Jurkat, Clone E6-1 (cell line): ENCODE measurements at regions not wholly inside any gene's neighbourhood (a gene's known extent, or its start where the extent isn't known, plus 50 kb on each side); places are given as distances from the start of the nearest gene placed in this dataset.

Experiments used
- DNase-seq: peaks from one replicate; pipeline ENCODE4 v3.0.0-alpha.2; 2011; ENCODE audit warnings: low read depth, low spot score
- H3K4me3 ChIP-seq: 2 replicates; pipeline ENCODE4 v1.5.1; 2011; ENCODE audit warnings: mild to moderate bottlenecking, low read length, control low read depth, moderate library complexity

DNA sequence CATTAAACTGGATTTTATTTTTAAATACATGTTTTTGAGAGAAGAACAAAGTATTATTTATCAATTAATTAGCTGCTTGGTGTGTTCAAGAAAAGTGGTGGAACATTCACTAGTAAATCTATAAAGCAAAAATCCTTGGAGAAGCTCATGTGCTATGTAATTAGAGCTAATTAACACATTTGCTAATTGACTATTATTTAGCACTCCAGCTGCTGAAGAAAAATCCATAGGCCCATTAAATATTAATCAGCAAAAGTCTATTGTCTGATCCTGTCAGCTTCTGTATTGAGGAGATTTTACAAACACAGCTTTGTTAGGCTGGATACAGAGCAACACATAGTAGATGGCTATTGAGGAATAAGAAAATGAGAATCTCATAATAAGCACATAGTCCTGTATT, 336.1 kb downstream of the RBM43 start:
- H3K4me3 ChIP-seq = no peak overlapping the region
- no peak for DNase-seq

DNA sequence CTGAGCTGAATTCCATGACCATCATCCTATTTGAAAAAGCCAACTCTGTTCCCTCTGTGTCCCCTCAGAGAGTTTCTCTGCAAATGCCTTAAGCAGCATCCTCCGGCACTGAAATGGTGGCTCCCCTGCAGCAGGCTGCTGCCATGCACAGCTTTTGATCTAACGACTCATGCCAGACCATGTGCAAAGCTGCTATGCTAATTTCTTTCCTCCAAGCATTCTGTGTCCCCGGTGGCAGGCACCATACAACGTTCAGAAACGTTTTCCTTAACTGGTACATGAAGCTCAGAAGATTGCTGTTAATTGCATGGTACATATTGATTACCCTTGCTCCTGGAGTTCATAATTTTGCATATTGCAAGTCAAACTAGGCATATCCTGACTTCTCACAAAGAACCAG, 336.8 kb downstream of the RBM43 start:
- DNase-seq = no peak
- no peak overlapping the region for H3K4me3 ChIP-seq

DNA sequence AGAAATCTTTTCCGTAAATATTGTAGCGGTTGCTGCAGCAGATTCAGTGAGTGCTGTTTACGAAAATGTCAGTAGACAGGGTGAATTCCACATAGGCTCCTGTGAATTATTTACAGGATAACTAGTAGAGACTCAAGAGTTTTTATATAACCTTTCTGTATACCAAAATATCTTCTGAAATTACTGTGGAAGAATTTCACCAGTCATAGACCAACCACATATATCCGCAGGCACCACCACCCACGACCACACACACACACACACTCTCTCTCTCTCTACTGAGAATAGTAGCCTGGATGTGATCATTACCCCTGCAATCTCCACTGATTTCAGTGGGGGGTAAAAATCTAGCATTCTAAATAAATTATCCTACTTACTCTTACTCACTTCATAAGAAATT, 341.8 kb downstream of the RBM43 start:
- H3K4me3 ChIP-seq = no peak overlapping the region
- DNase-seq = no peak

DNA sequence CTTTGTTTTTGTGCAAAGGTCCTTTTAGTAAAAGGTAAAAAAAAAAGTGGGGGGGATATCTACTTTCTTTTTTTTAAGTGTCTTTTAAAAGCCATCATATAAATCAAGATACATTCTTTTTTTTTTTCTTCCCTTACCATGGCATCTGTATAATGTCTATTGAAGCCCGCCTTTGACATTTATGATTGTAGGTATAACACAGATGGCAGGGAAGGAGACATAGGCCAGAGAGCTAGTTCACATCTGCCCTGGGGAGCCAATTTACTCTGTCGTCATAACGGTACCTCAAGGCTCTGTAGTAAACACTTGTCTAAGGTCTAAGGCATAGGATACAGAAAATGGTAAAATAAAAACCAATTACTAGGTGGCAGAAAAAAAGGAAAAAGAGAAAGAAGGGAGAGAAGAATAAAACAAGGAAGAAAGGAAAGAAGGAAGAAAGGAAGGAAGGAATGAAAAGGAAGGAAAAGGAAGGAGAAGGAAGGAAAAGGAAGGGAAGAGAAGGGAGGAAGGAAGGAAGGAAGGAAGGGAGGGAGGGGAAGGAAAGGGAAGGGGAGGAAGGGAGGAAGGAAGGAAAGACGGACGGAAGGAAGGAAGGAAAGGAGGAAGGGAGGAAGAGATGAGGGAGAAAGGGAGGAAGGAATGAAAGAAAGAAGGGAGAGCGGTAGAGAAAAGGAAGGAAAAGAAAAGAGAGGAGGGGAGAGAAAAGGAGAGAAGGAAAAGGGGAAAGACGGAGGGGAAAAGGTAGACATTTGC, 343.5 kb downstream of the RBM43 start:
- H3K4me3 ChIP-seq = no peak overlapping the region
- DNase-seq = no peak

DNA sequence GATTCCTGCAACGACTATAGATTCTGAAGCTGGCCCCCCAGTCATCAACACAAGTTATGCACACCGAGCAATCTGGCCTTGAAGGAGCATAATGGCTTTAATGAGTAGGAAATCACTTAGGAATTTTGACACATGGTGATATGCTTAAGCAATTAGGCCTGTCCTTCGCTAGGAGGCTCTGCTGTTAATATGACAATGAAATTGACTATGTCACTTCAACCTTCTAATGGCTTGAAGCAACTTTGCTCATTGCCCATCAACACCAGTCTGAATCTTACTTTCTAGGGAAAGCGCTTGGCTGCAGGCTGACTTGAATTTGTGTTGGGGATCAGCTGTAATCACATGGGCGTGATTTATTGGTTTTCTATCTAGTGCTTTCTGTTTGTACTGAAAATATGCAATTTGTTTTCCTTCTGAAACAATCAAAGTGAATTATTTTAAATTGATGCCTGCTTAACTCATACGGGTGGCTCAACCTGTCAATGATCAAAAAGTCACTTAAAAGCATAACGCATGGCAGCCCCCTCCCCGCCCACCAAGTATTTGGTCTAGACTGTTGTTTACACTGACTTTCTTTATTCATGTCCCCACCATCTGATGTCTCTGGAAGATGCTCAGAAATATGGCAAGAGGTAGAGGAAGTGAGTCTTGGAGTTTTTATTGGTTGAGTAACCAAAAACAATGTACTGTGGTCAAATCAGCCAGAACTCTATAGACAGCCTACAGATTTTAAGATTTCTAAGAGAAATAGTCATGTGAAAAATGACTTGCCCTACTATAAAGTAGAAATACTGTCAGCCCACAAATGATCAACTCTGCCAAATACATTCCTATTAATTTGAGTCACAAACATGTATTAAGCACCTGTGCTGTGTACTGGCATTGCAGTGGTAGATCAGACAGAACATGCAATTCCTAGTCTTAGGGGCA, 344.9 kb downstream of the RBM43 start:
- DNase-seq = no peak
- no peak overlapping the region for H3K4me3 ChIP-seq

DNA sequence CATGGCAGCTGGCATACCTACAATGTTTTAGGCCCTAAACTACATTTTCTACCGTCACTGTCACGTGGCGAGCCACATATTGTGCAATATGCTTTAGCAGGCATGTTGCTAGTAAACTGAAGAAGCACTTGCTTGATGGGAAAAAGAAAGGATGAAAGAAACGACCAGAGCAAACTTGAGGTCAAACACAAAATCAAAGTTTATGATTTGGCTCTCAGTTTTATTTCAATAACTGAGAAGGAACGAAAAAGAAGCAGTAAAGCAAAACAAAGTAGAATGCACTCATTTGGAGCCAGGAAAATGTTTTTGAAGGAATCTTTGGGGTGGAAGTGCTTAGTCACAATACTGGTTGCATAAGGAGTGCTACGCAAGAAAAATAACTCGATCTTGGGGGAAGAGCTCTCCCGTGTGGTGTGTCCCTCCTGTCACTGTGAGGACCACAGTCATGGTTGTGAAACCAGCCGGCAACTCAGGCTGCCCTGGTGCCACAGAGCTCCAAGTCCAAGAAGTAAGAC, 349.8 kb downstream of the RBM43 start:
- H3K4me3 ChIP-seq = no peak overlapping the region
- no peak for DNase-seq

- DNase-seq = peak; percentile 23
- H3K4me3 ChIP-seq = no peak overlapping the region
Observed at GRCh38 chr2:150909613-150910012, 352.1 kb downstream of the RBM43 start.

DNA sequence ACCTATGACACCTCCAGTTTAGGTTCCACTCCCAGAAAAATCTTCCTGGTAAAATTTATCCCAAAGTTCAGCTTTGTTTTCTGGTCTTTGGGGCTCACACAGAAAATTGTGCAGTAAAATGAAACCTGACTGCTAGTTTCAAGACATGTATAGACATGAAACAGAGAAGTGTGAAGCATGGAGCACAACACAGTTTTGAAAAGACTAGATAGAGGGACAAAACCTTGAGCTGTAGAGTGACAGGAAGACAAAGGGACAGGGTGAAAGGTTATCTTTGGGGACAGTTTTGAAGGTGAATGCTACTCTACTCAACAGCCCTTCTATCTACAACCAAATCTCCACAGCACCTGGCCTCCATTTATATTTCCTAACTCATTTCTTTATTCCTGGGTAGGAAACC, 352.6 kb downstream of the RBM43 start:
- no peak overlapping the region for H3K4me3 ChIP-seq
- no peak for DNase-seq

DNA sequence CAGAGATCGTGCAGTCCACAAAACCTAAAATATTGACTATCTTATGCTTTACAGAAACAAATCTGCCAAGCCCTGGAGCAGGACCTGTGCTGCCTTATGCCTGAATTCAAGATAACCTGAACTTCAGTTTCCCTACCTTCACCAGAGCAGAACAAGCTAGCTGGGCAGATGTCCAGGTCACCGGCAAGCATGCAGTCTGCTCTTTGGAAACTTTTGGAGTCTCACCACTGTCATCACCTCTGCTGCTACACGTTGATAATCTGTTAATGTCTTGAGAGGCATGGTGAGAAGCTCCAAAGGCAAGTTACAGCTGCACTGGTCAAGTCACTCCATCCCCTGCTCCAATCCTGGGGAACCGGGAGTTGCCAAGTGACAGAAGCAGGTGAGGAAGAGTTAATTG, 354.2 kb downstream of the RBM43 start:
- no peak overlapping the region for H3K4me3 ChIP-seq
- DNase-seq = no peak

DNA sequence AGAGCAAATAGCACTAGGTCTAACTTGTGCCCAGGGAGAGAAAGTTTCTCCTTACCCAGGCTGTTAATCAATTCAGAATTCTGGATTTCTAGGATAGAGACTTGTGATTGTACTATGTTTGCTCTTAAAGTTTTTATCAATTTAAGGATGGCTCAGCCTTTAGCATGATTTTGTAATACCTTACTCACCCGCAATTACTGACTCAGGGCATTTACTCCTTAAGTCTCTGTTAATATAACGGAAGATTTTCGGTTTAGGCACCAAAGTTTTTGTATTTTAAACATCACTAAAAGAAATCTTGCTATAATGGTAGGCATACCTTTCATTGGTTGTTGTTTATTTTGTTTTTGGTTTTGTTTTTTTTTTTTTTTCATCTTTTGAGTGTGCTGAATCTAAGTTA, 358.2 kb downstream of the RBM43 start:
- no peak overlapping the region for H3K4me3 ChIP-seq
- DNase-seq = no peak

GRCh38 chr2:150903055-150903454, 358.6 kb downstream of the RBM43 start:
- DNase-seq = no peak
- no peak overlapping the region for H3K4me3 ChIP-seq

GRCh38 chr2:150900913-150901312, 360.8 kb downstream of the RBM43 start:
- DNase-seq = no peak
- no peak overlapping the region for H3K4me3 ChIP-seq

- DNase-seq = no peak
- no peak overlapping the region for H3K4me3 ChIP-seq
Observed at GRCh38 chr2:150895968-150896367, 365.7 kb downstream of the RBM43 start.

DNA sequence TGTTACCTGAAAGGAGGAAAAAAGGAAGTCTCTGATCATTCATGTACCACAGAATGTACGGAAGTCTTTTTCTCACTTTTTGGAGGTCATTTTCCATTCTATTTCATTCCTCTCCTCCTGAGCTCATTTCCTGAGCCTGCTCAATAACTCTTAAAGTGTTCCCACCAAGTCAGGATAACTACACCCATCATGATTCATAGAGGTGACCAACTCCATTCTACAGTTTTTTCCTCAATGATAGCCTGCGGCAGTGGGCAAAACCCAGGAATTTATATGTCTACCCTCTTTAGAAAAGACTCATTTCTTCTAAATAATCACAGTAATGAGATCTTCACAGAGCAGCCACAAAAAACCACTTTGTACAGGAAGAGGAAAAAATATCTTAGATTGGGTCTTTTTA, 372.5 kb downstream of the RBM43 start:
- DNase-seq = no peak
- no peak overlapping the region for H3K4me3 ChIP-seq

GRCh38 chr2:150888337-150888736, 373.3 kb downstream of the RBM43 start:
- H3K4me3 ChIP-seq = no peak overlapping the region
- no peak for DNase-seq

DNA sequence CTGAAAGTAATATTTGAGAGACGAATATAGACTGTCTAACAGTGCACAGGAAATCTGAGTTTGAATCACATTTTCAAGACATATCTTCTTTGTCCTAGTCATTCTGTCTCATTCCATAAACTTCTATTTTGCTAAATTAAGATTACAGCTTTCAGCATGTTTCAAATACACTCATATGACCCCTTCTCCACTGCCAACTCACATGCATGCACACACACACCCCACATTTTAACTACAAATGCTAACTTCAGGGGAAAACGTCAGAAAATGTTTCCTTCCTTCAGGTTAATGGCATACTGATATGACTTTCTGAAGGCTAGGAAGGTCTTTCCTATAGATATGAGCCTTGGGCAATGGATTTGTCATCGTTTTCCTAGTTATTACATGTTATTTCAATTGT, 373.7 kb downstream of the RBM43 start:
- DNase-seq = no peak
- H3K4me3 ChIP-seq = no peak overlapping the region

GRCh38 chr2:150885774-150886386, 375.8 kb downstream of the RBM43 start:
- no peak overlapping the region for H3K4me3 ChIP-seq
- no peak for DNase-seq

GRCh38 chr2:150885236-150885635, 376.4 kb downstream of the RBM43 start:
- no peak overlapping the region for H3K4me3 ChIP-seq
- DNase-seq = no peak

- no peak for DNase-seq
- H3K4me3 ChIP-seq = no peak overlapping the region
Observed at GRCh38 chr2:150883613-150883895, 378.1 kb downstream of the RBM43 start.
